ENCODE measurements at regions not wholly inside any gene's neighbourhood (a gene's known extent, or its start where the extent isn't known, plus 50 kb on each side); places are given as distances from the start of the nearest gene placed in this dataset.
A peak's percentile ranks its signal among the peaks of the same experiment; 100 is the strongest.

DNA sequence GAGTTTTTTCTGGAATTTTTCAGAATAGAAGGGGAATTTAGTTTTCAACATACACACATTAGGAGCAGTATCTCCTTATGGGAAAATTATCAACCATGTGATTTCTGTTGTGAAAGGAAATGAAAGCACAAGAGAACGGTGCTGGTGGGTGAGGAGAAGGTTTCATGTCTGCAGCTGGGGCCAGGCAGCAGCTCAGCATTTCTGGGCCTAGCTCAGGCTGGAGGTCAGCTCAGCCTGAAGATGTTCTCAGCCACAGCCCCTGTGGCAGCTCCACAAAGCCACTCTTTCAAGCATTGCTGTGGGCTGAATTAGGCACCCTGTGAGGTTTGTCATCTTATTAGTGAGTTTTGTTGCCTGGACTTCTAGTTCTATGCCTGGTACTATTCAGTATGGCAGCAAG, 90.3 kb downstream of the DIRAS2 start:
- Histone ChIP-seq H3K27ac (no peak overlapping the region), H3K9me3 (peaks cover 0 to 16% of the 10 kb centered on the region in 2 donors), H3K36me3 (no peaks in the 10 kb centered on the region), H3K4me1 (no peaks in the 10 kb centered on the region), H3K4me3 (no peak overlapping the region), H3K27me3 (no peaks in the 10 kb centered on the region)
- intact Hi-C loops (cut with DNase I; ENCODE audit: low total_unique reads) = no loop called here
- no peak for DNase-seq (ENCODE audit: low spot score in 2 of 2)
- TF ChIP-seq POLR2AphosphoS5 (IDR thresholded peaks at IDR 0.05) (no peak), POLR2A (IDR thresholded peaks at IDR 0.05) (no peak)
- TF ChIP-seq, protein P1, sequence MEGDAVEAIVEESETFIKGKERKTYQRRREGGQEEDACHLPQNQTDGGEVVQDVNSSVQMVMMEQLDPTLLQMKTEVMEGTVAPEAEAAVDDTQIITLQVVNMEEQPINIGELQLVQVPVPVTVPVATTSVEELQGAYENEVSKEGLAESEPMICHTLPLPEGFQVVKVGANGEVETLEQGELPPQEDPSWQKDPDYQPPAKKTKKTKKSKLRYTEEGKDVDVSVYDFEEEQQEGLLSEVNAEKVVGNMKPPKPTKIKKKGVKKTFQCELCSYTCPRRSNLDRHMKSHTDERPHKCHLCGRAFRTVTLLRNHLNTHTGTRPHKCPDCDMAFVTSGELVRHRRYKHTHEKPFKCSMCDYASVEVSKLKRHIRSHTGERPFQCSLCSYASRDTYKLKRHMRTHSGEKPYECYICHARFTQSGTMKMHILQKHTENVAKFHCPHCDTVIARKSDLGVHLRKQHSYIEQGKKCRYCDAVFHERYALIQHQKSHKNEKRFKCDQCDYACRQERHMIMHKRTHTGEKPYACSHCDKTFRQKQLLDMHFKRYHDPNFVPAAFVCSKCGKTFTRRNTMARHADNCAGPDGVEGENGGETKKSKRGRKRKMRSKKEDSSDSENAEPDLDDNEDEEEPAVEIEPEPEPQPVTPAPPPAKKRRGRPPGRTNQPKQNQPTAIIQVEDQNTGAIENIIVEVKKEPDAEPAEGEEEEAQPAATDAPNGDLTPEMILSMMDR (IDR thresholded peaks at IDR 0.05) = no peak

DNA sequence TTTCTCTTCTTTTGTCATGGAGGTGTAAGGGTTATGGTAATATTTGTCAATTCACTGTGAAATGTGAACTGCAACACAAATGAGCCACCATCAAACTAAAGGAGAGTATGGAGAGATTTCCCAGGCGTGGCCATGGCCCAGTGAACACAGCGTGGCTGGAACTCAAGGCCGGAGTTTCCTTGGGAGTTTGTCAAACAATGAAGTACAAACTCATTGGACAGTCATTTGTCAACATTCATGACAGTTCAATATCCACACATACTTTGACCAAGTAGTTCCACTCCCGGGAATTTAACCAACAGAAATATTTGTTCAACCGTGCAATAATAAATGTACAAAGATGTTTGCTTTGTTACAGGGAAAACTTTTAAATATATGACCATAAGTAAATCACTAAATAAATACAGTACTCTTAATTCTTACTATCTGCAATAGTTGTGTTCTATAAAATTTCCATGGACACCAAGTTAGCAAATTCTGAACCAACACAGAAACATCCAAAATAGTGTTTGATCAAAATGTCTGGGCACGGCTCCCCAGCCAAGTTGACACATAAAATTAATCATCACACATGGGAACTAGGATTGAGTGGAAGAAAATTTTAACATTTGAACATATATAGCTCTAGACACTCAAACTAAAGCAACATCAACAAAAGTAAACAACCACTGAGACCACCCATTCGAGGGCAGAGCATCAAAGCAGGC, 87.1 kb downstream of the DIRAS2 start:
- no peaks in the 10 kb centered on the region for H3K36me3 ChIP-seq
- H3K4me1 ChIP-seq = no peaks in the 10 kb centered on the region
- intact Hi-C loops (cut with DNase I; ENCODE audit: low total_unique reads) = no loop called here
- no peaks in the 10 kb centered on the region for H3K27me3 ChIP-seq
- peak in 1 of 2 donors; percentile 18 for DNase-seq (ENCODE audit: low spot score in 2 of 2)
- H3K4me3 ChIP-seq = no peak overlapping the region
- H3K27ac ChIP-seq = no peak overlapping the region
- TF ChIP-seq POLR2A (IDR thresholded peaks at IDR 0.05) (no peak), POLR2AphosphoS5 (IDR thresholded peaks at IDR 0.05) (no peak)
- TF ChIP-seq, protein P1 (IDR thresholded peaks at IDR 0.05) = no peak
- H3K9me3 ChIP-seq = no peaks in the 10 kb centered on the region

DNA sequence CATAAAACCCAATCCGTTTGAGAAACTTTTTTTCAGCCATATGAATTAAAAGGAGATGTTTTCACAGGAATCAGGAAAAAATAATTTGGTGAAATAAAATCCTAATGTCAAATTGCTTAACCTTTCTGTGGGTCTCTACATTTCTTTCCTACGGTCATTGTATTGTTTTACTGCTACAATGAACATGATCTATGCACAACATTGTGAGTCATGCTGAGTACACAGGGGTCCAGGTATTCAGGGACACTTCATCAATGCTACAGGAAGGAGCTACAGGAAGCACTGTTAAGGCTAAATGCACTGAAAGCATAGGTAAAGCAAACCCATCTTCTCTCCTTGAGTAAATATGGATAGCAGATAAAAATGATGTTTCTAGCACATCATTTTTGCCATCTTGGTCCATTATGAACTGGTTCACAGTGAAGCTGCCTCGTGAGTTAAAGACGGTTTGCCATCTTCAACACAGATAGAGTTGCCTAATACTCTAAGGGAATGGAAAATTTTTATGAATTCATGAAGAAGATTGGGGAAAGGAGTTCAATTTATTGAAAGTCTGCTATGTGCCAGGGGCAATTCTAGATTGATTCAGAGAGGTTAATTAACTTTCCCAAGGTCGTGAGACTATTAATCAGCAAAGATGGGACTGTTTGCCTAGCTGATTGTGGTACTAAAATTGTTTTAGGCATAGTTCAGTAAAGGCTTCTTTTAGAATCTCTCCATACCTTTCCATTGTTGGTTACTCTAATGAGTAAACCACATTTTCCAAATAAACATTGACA, 85.5 kb downstream of the DIRAS2 start:
- Histone ChIP-seq H3K36me3 (no peaks in the 10 kb centered on the region), H3K27me3 (no peaks in the 10 kb centered on the region), H3K9me3 (no peaks in the 10 kb centered on the region), H3K27ac (no peak overlapping the region), H3K4me3 (no peak overlapping the region), H3K4me1 (no peaks in the 10 kb centered on the region)
- intact Hi-C loops (cut with DNase I; ENCODE audit: low total_unique reads) = no loop called here
- no peak for DNase-seq (ENCODE audit: low spot score in 2 of 2)
- no peak for TF ChIP-seq POLR2AphosphoS5 (IDR thresholded peaks at IDR 0.05)
- TF ChIP-seq POLR2A (IDR thresholded peaks at IDR 0.05) = no peak
- TF ChIP-seq, protein P1 (IDR thresholded peaks at IDR 0.05) = no peak

DNA sequence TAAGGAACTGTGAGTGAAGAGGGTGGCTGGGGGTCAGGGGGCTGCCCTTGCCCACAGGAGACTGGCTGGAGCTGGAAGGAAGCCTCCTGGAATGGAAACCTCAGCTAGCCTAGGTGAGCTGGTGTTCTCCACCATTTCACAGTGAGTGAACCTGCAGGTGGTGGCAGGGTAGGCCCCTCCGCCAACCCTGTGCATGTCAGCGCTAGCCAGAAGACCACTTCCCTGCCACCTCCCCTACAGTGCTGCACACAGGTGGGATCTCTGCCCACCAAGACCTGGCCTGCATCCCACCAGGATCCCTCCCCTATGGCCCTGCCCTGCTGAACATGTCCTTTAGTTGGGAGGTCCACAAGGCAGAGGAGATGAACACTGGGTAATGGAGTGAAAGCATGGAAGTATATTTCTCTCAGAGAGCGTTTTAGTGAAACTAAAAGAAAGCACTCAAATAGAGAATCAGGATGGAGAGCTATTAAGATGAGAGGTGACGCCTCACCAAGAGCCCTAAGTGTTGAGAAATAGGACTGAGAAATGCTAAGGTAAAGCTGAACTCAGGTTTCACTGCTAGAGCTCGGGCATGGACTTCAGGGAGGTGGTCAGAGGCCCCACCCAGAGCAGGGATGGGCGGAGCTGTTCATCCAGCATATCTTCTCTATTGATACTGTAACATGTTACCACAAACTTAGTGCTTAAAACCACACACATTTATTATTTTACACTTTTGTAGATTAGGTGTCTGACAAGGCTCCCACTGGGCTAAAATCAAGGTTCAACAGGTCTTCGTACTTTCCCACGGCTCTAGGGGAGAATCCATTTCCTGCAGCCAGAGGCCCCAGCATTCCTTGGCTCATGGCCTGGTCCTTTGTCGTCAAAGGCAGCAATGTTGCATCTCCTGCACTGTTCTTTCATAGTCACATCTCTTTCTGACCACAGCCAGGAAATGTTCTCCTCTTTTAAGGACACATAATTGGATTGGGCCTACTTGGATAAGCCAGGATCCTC, 83.2 kb downstream of the DIRAS2 start:
- Histone ChIP-seq H3K9me3 (no peaks in the 10 kb centered on the region), H3K4me3 (no peak overlapping the region), H3K4me1 (no peaks in the 10 kb centered on the region), H3K27ac (no peak overlapping the region), H3K36me3 (no peaks in the 10 kb centered on the region), H3K27me3 (no peaks in the 10 kb centered on the region)
- no peak for TF ChIP-seq POLR2A (IDR thresholded peaks at IDR 0.05)
- TF ChIP-seq POLR2AphosphoS5 (IDR thresholded peaks at IDR 0.05) = no peak
- TF ChIP-seq, protein P1 (IDR thresholded peaks at IDR 0.05) = no peak
- DNase-seq (ENCODE audit: low spot score in 2 of 2) = no peak
- intact Hi-C loops (cut with DNase I; ENCODE audit: low total_unique reads) = no loop called here

Data from breast epithelium (tissue), 4 donors.